MCF 10A (cell line): ENCODE measurements at regions not wholly inside any gene's neighbourhood (a gene's known extent, or its start where the extent isn't known, plus 50 kb on each side); places are given as distances from the start of the nearest gene placed in this dataset.

ENCODE experiments used
- BruUV-seq: library from RNA; stranded (reverse); fragments of 400-500 nt; replicated peaks from 2 replicates; lab custom pipeline; 2021; lab: Mats Ljungman, UMichigan
- CTCF ChIA-PET: fragments of 300-600 bp; sonication (Branson Sonifier 250); formaldehyde crosslinking; extraction: SDS; loops from one replicate; lab custom pipeline; 2021; ENCODE audit warnings: antibody characterized with exemption, inconsistent platforms; lab: Yijun Ruan, JAX
- POLR2A ChIA-PET: fragments of 300-600, 350-650 bp; sonication (Branson Sonifier 250); formaldehyde crosslinking; extraction: SDS; loops from one replicate; lab custom pipeline; 2020; ENCODE audit warnings: antibody characterized with exemption, inconsistent platforms; lab: Yijun Ruan, JAX
- DNase-seq: peaks from one replicate; pipeline ENCODE4 v3.0.0-alpha.2; 2018; ENCODE audit not compliant: unreplicated experiment
- H3K27ac Mint-ChIP-seq: one replicate; pipeline ENCODE4 v1.8.0; 2022; ENCODE audit warnings: mild to moderate bottlenecking, low read depth, mixed read lengths; ENCODE audit not compliant: unreplicated experiment
- H3K27me3 Mint-ChIP-seq: one replicate; pipeline ENCODE4 v1.8.0; 2022; ENCODE audit warnings: mixed read lengths; ENCODE audit not compliant: insufficient read depth, unreplicated experiment
- H3K36me3 Mint-ChIP-seq: one replicate; pipeline ENCODE4 v1.8.0; 2022; ENCODE audit warnings: mild to moderate bottlenecking, moderate library complexity, mixed read lengths; ENCODE audit not compliant: insufficient read depth, unreplicated experiment
- H3K4me1 Mint-ChIP-seq: one replicate; pipeline ENCODE4 v1.8.0; 2022; ENCODE audit warnings: mixed read lengths; ENCODE audit not compliant: insufficient read depth, unreplicated experiment
- H3K4me3 Mint-ChIP-seq: one replicate; pipeline ENCODE4 v1.8.0; 2022; ENCODE audit warnings: mild to moderate bottlenecking, moderate library complexity, mixed read lengths; ENCODE audit not compliant: unreplicated experiment
- H3K9me3 Mint-ChIP-seq: one replicate; pipeline ENCODE4 v1.8.0; 2022; ENCODE audit warnings: mixed read lengths; ENCODE audit not compliant: unreplicated experiment
- CTCF ChIP-seq: fragments of 200-600 bp; IDR thresholded peaks from one replicate; pipeline ENCODE4 v1.8.0; 2022; ENCODE audit warnings: antibody characterized with exemption, mild to moderate bottlenecking; ENCODE audit not compliant: unreplicated experiment
- intact Hi-C: fragments of 100-400 bp; cut with micrococcal nuclease; formaldehyde crosslinking; loops from 2 replicates; pipeline ENCODE4 v1.14.1; 2022

GRCh38 chr10:125462845-125463244, 220.1 kb downstream of the TEX36 start:
- DNase-seq, result no peak
- H3K9me3 Mint-ChIP-seq, result no peaks in the 10 kb centered on the region
- H3K27me3 Mint-ChIP-seq, result peaks cover 35% of the 10 kb centered on the region
- BruUV-seq, result no TSS peak
- no peaks in the 10 kb centered on the region for H3K4me1 Mint-ChIP-seq
- H3K36me3 Mint-ChIP-seq, result no peaks in the 10 kb centered on the region
- ChIA-PET CTCF (no interaction called here), POLR2A (no interaction called here)
- no peak overlapping the region for H3K4me3 Mint-ChIP-seq
- no peak for TF ChIP-seq CTCF
- intact Hi-C loops, result no loop called here
- H3K27ac Mint-ChIP-seq, result no peak overlapping the region

DNA sequence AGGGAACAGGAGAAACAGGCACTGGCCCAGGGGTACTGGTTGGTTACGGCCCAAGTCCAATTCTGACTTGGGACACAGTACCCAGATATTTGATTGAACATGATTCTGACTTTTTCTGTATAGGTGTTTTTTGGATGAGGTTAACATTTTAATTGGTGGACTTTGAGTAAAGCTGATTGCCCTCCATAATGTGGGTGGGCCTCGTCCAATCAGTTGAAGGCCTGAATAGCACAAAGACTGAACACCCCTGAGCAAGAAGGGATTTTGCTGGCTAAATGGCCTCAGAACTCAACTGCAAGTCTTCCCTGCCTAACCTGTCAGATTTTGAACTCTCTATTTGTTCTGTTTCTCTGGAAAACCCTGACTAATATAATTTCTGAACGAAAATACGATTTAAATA, 222.6 kb downstream of the TEX36 start:
- CTCF ChIA-PET, result interaction anchor here (0.7 kb wide), 1 partner anchor 29 kb away, joined by 3 read pairs; no protein-coding TSS in a partner anchor
- Mint-ChIP-seq H3K9me3 (no peaks in the 10 kb centered on the region), H3K27ac (no peak overlapping the region), H3K4me1 (no peaks in the 10 kb centered on the region), H3K36me3 (no peaks in the 10 kb centered on the region), H3K27me3 (peaks cover 10% of the 10 kb centered on the region), H3K4me3 (no peak overlapping the region)
- DNase-seq, result no peak
- intact Hi-C loops, result no loop called here
- BruUV-seq, result no TSS peak
- POLR2A ChIA-PET, result interaction anchor here (0.7 kb wide), 1 partner anchor 331 kb away, joined by 3 read pairs; no protein-coding TSS in a partner anchor
- no peak for TF ChIP-seq CTCF

GRCh38 chr10:125457406-125457805, 225.6 kb downstream of the TEX36 start:
- no peak overlapping the region for H3K27ac Mint-ChIP-seq
- H3K27me3 Mint-ChIP-seq, result peaks cover 12% of the 10 kb centered on the region
- H3K9me3 Mint-ChIP-seq, result no peaks in the 10 kb centered on the region
- intact Hi-C loops, result no loop called here
- H3K4me1 Mint-ChIP-seq, result no peaks in the 10 kb centered on the region
- ChIA-PET POLR2A (no interaction called here), CTCF (no interaction called here)
- BruUV-seq, result no TSS peak
- H3K4me3 Mint-ChIP-seq, result no peak overlapping the region
- DNase-seq, result no peak
- TF ChIP-seq CTCF, result no peak
- H3K36me3 Mint-ChIP-seq, result no peaks in the 10 kb centered on the region

DNA sequence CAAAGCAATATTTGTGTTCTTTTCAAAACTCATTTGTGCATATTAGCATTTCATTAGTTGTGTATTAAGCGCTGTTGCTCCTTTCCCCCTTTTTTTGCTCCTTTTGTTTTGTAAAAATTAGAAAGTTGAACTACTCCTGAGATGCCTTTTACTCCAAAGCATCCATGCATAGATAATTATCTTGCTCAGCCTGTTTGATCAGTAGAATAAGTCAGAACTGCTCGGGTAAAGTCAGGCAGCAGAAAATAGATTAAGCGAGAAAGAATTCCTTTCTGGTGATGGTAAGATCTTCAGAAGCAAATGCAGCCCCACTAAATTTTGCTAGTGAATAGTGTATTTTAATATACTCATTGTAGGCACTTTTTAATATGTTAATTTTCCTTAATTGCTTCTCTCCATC, 227.1 kb downstream of the TEX36 start:
- intact Hi-C loops, result no loop called here
- no peaks in the 10 kb centered on the region for H3K36me3 Mint-ChIP-seq
- H3K9me3 Mint-ChIP-seq, result no peaks in the 10 kb centered on the region
- no peak for DNase-seq
- H3K4me1 Mint-ChIP-seq, result no peaks in the 10 kb centered on the region
- H3K4me3 Mint-ChIP-seq, result no peak overlapping the region
- peaks cover 12% of the 10 kb centered on the region for H3K27me3 Mint-ChIP-seq
- CTCF ChIA-PET, result no interaction called here
- TF ChIP-seq CTCF, result no peak
- no TSS peak for BruUV-seq
- no peak overlapping the region for H3K27ac Mint-ChIP-seq
- POLR2A ChIA-PET, result no interaction called here
